ENCODE measurements at regions not wholly inside any gene's neighbourhood (a gene's known extent, or its start where the extent isn't known, plus 50 kb on each side); places are given as distances from the start of the nearest gene placed in this dataset.

- dilution Hi-C loops (cut with MboI; ENCODE audit: extremely low pct_ligation_motif_present, low sequenced_read_pairs) (no loop called here), intact Hi-C loops (cut with micrococcal nuclease) (no loop called here)
- no peaks in the 10 kb centered on the region for H3K79me2 ChIP-seq (ENCODE audit: control insufficient read depth, insufficient read depth, low read length)
- H3K4me3 ChIP-seq (replicated peaks in 1 of 3; ENCODE audit: insufficient read depth in 1 of 3, low read depth in 1 of 3, low read length in 3 of 3), result no peak overlapping the region
- H3K4me1 ChIP-seq (ENCODE audit: control insufficient read depth, extremely low read depth, insufficient read depth, low read length), result no peaks in the 10 kb centered on the region
- H3K4me2 ChIP-seq (ENCODE audit: insufficient read depth, low read length), result no peak overlapping the region
- no peak overlapping the region for H2AFZ ChIP-seq (ENCODE audit: low read depth, low read length)
- no peak overlapping the region for H3K27ac ChIP-seq (ENCODE audit: insufficient read depth, low read depth, low read length)
- FAIRE-seq (no peak), DNase-seq (ENCODE audit: low read depth, low spot score) (no peak)
- no TSS peak for BruUV-seq (replicated peaks)
- no peak for TF ChIP-seq POLR2AphosphoS5 (IDR thresholded peaks at IDR 0.05; ENCODE audit: insufficient read depth, low read depth, low read length)
- TF ChIP-seq EZH2 (IDR thresholded peaks at IDR 0.05; ENCODE audit: borderline replicate concordance, low read depth, low read length, severe bottlenecking), result no peak
- TF ChIP-seq POLR2A (IDR thresholded peaks at IDR 0.05; ENCODE audit: low read depth, low read length), result no peak
- TF ChIP-seq MAX (IDR thresholded peaks at IDR 0.05; ENCODE audit: insufficient read depth, insufficient read length), result no peak
- TF ChIP-seq JUN (IDR thresholded peaks at IDR 0.05; ENCODE audit: borderline replicate concordance, insufficient read depth, insufficient read length, low read depth), result no peak
- no peak for TF ChIP-seq MYC (IDR thresholded peaks at IDR 0.05; ENCODE audit: low read depth, low read length)
- no peak for TF ChIP-seq FOS (IDR thresholded peaks at IDR 0.05; ENCODE audit: borderline replicate concordance, insufficient read depth, low read length)
- no peak for TF ChIP-seq CTCF (IDR thresholded peaks at IDR 0.05; ENCODE audit: extremely low read depth in 1 of 2, insufficient read depth in 1 of 2, low read depth in 1 of 2, low read length in 2 of 2)
- TF ChIP-seq GATA2 (IDR thresholded peaks at IDR 0.05; ENCODE audit: insufficient read depth, insufficient read length, low read depth, low read length), result no peak
- H3K36me3 ChIP-seq (ENCODE audit: control insufficient read depth in 2 of 2, extremely low read depth in 1 of 2, insufficient read depth in 2 of 2, low read length in 2 of 2), result no peaks in the 10 kb centered on the region
- H3K9ac ChIP-seq (replicated peaks; ENCODE audit: extremely low read depth, insufficient read depth, low read length), result no peak overlapping the region
- no peaks in the 10 kb centered on the region for H3K9me1 ChIP-seq (replicated peaks; ENCODE audit: control insufficient read depth, extremely low read depth, insufficient read depth, low read length)
- no peaks in the 10 kb centered on the region for H3K27me3 ChIP-seq (ENCODE audit: control insufficient read depth in 2 of 2, insufficient read depth in 2 of 2, low read length in 2 of 2)
- no peaks in the 10 kb centered on the region for H3K9me3 ChIP-seq (replicated peaks; ENCODE audit: control insufficient read depth, insufficient read depth, low read length)
- no peaks in the 10 kb centered on the region for H4K20me1 ChIP-seq (replicated peaks; ENCODE audit: control insufficient read depth, extremely low read depth, insufficient read depth, low read length)
- ChIA-PET CTCF (no interaction called here), POLR2A (no interaction called here)
Observed at GRCh38 chr10:129372172-129372571, 94.9 kb upstream of the MGMT start.
